Peyer's patch (tissue), 4 donors: ENCODE measurements at regions not wholly inside any gene's neighbourhood (a gene's known extent, or its start where the extent isn't known, plus 50 kb on each side); places are given as distances from the start of the nearest gene placed in this dataset.

ENCODE experiments used
- DNase-seq, 3 donors: peaks; one replicate each; pipeline ENCODE4 v3.0.0-alpha.2; 2017 to 2019
- H3K27ac ChIP-seq, 4 donors: fragments of 200-600 bp; sonication (generic); one replicate each; pipeline ENCODE4 v1.5.1; 2016 to 2019
- H3K27me3 ChIP-seq, 2 donors: fragments of 200-600 bp; sonication (generic); one replicate each; pipeline ENCODE4 v1.5.1; 2019
- H3K36me3 ChIP-seq, 3 donors: fragments of 200-600 bp; sonication (generic); one replicate each; pipeline ENCODE4 v1.5.1; 2016 to 2019
- H3K4me1 ChIP-seq, 4 donors: fragments of 200-600 bp; sonication (generic); one replicate each; pipeline ENCODE4 v1.5.1; 2016 to 2019
- H3K4me3 ChIP-seq, 4 donors: fragments of 200-600 bp; sonication (generic); 1 replicate in 3 of 4; 2 replicates in 1 of 4; pipeline ENCODE4 v1.5.1; 2016 to 2019; ENCODE audit warnings: mild to moderate bottlenecking in 1 of 4
- H3K9me3 ChIP-seq, 4 donors: fragments of 200-600 bp; sonication (generic); one replicate each; pipeline ENCODE4 v1.5.1; 2016 to 2019; ENCODE audit warnings: mild to moderate bottlenecking in 1 of 4
- CTCF ChIP-seq, 6 experiments: fragments of 450-650 bp in 4 of 6; fragments of 200-600 bp in 2 of 6; sonication (generic) in 1 of 6; IDR thresholded peaks; one replicate each; pipeline ENCODE4 v1.5.1; 2017 to 2019; ENCODE audit warnings: antibody characterized with exemption in 6 of 6, mild to moderate bottlenecking in 3 of 6, moderate library complexity in 1 of 6
- POLR2A ChIP-seq, 2 donors: fragments of 450-650 bp; IDR thresholded peaks; one replicate each; pipeline ENCODE4 v1.5.1; 2017; ENCODE audit warnings: antibody characterized with exemption in 2 of 2, mild to moderate bottlenecking in 2 of 2, moderate library complexity in 2 of 2

GRCh38 chr22:48313175-48313830, 1514.4 kb downstream of the BRD1 start:
- Histone ChIP-seq H3K4me1 (no peaks in the 10 kb centered on the region), H3K9me3 (peaks cover 0 to 8% (median 0%) of the 10 kb centered on the region in 4 donors), H3K27ac (no peak overlapping the region), H3K4me3 (no peak overlapping the region), H3K36me3 (no peaks in the 10 kb centered on the region), H3K27me3 (no peaks in the 10 kb centered on the region)
- no peak for TF ChIP-seq CTCF (IDR thresholded peaks at IDR 0.05)
- no peak for TF ChIP-seq POLR2A (IDR thresholded peaks at IDR 0.05)
- peak in 1 of 3 donors; percentile 10 for DNase-seq

- DNase-seq, result peak in 1 of 3 donors; percentile 11
- Histone ChIP-seq H3K27ac (no peak overlapping the region), H3K4me1 (no peaks in the 10 kb centered on the region), H3K27me3 (no peaks in the 10 kb centered on the region), H3K4me3 (no peak overlapping the region), H3K9me3 (peaks cover 0 to 8% (median 0%) of the 10 kb centered on the region in 4 donors), H3K36me3 (no peaks in the 10 kb centered on the region)
- TF ChIP-seq POLR2A (IDR thresholded peaks at IDR 0.05) (no peak), CTCF (IDR thresholded peaks at IDR 0.05) (no peak)
Observed at GRCh38 chr22:48310740-48311139, 1516.9 kb downstream of the BRD1 start.

- no peaks in the 10 kb centered on the region for H3K4me1 ChIP-seq
- H3K27me3 ChIP-seq, result no peaks in the 10 kb centered on the region
- no peak overlapping the region for H3K27ac ChIP-seq
- H3K4me3 ChIP-seq, result no peak overlapping the region
- H3K9me3 ChIP-seq, result peaks cover 0 to 8% (median 0%) of the 10 kb centered on the region in 4 donors
- TF ChIP-seq CTCF (IDR thresholded peaks at IDR 0.05), result no peak
- TF ChIP-seq POLR2A (IDR thresholded peaks at IDR 0.05), result no peak
- no peaks in the 10 kb centered on the region for H3K36me3 ChIP-seq
- DNase-seq, result peak in 1 of 3 donors; percentile 13
Observed at GRCh38 chr22:48310289-48310688, 1517.4 kb downstream of the BRD1 start.

- H3K4me3 ChIP-seq, result no peak overlapping the region
- DNase-seq, result no peak
- H3K9me3 ChIP-seq, result peaks cover 0 to 8% (median 0%) of the 10 kb centered on the region in 4 donors
- H3K36me3 ChIP-seq, result no peaks in the 10 kb centered on the region
- TF ChIP-seq CTCF (IDR thresholded peaks at IDR 0.05) (no peak), POLR2A (IDR thresholded peaks at IDR 0.05) (no peak)
- no peaks in the 10 kb centered on the region for H3K27me3 ChIP-seq
- H3K27ac ChIP-seq, result no peak overlapping the region
- H3K4me1 ChIP-seq, result no peaks in the 10 kb centered on the region
Observed at GRCh38 chr22:48309836-48310235, 1517.8 kb downstream of the BRD1 start.

GRCh38 chr22:48309115-48309705, 1518.5 kb downstream of the BRD1 start:
- Histone ChIP-seq H3K4me3 (no peak overlapping the region), H3K9me3 (peaks cover 0 to 8% (median 0%) of the 10 kb centered on the region in 4 donors), H3K27me3 (no peaks in the 10 kb centered on the region), H3K4me1 (no peaks in the 10 kb centered on the region), H3K27ac (no peak overlapping the region), H3K36me3 (no peaks in the 10 kb centered on the region)
- TF ChIP-seq POLR2A (IDR thresholded peaks at IDR 0.05), result no peak
- TF ChIP-seq CTCF (IDR thresholded peaks at IDR 0.05), result no peak
- DNase-seq, result no peak
